Endothelial cell of umbilical vein (primary cell): ENCODE measurements at regions not wholly inside any gene's neighbourhood (a gene's known extent, or its start where the extent isn't known, plus 50 kb on each side); places are given as distances from the start of the nearest gene placed in this dataset.

Experiments
- BruUV-seq: library from RNA; stranded (reverse); fragments of 400-500 nt; replicated peaks from 2 replicates; lab custom pipeline; 2021; lab: Mats Ljungman, UMichigan
- CTCF ChIA-PET: fragments of 300-600, 350-600 bp; sonication (Branson Sonifier 250); formaldehyde crosslinking; loops from one replicate; lab custom pipeline; 2021; ENCODE audit warnings: antibody characterized with exemption, inconsistent platforms; lab: Charles Lee
- POLR2A ChIA-PET: fragments of 300-600, 350-600 bp; sonication (Branson Sonifier 250); formaldehyde crosslinking; loops from one replicate; lab custom pipeline; 2021; ENCODE audit warnings: antibody characterized with exemption, inconsistent platforms; lab: Charles Lee
- DNase-seq: peaks from one replicate; pipeline ENCODE4 v3.0.0-alpha.2; 2011; ENCODE audit warnings: low read depth, low spot score
- FAIRE-seq: peaks from 2 replicates; lab custom pipeline; 2011; peaks lifted over from hg19 to GRCh38; lab: Jason Lieb, UNC
- H2AFZ ChIP-seq: 2 replicates; pipeline ENCODE4 v1.6.0; 2012; ENCODE audit warnings: low read depth, low read length, control low read depth, inconsistent platforms
- H3K27ac ChIP-seq: 2 replicates; pipeline ENCODE4 v1.5.1; 2011; ENCODE audit warnings: low read depth, mild to moderate bottlenecking, control low read depth, low read length, moderate library complexity; ENCODE audit not compliant: insufficient read depth
- H3K27me3 ChIP-seq, 2 experiments: 2 replicates each; pipeline versions ENCODE4 v1.6.0 to v1.6.1; 2011; ENCODE audit warnings: low read length in 2 of 2, mixed read lengths in 1 of 2; ENCODE audit not compliant: control insufficient read depth in 2 of 2, insufficient read depth in 2 of 2
- H3K36me3 ChIP-seq, 2 experiments: 2 replicates in 1 of 2; 3 replicates in 1 of 2; pipeline ENCODE4 v1.5.1; 2011; ENCODE audit warnings: low read length in 2 of 2, mild to moderate bottlenecking in 1 of 2, moderate library complexity in 1 of 2; ENCODE audit not compliant: control insufficient read depth in 2 of 2, insufficient read depth in 2 of 2; ENCODE audit errors: extremely low read depth in 1 of 2
- H3K4me1 ChIP-seq: 3 replicates; pipeline ENCODE4 v1.5.1; 2011; ENCODE audit warnings: mild to moderate bottlenecking, low read length; ENCODE audit not compliant: control insufficient read depth, insufficient read depth; ENCODE audit errors: extremely low read depth
- H3K4me2 ChIP-seq: 2 replicates; pipeline ENCODE4 v1.6.1; 2011; ENCODE audit warnings: low read length, control low read depth, mixed read lengths; ENCODE audit not compliant: insufficient read depth
- H3K4me3 ChIP-seq, 3 experiments: fragments of 200-600 bp in 1 of 3; sonication (generic), shearing (Covaris generic) in 1 of 3; replicated peaks in 1 of 3; 2 replicates each; pipeline ENCODE4 v1.5.1; 2011 to 2016; ENCODE audit warnings: control low read depth in 3 of 3, low read length in 3 of 3, mild to moderate bottlenecking in 2 of 3, inconsistent platforms in 1 of 3, low read depth in 1 of 3, moderate library complexity in 1 of 3; ENCODE audit not compliant: insufficient read depth in 1 of 3
- H3K79me2 ChIP-seq: 2 replicates; pipeline ENCODE4 v1.6.0; 2012; ENCODE audit warnings: low read length, inconsistent platforms; ENCODE audit not compliant: control insufficient read depth, insufficient read depth
- H3K9ac ChIP-seq: replicated peaks from 2 replicates; pipeline ENCODE3; 2011; ENCODE audit warnings: low read length, control low read depth; ENCODE audit not compliant: insufficient read depth; ENCODE audit errors: extremely low read depth
- H3K9me1 ChIP-seq: replicated peaks from 3 replicates; pipeline ENCODE4 v1.6.0; 2011; ENCODE audit warnings: mild to moderate bottlenecking, low read length; ENCODE audit not compliant: control insufficient read depth, insufficient read depth; ENCODE audit errors: extremely low read depth
- H3K9me3 ChIP-seq: replicated peaks from 2 replicates; pipeline ENCODE4 v1.5.1; 2012; ENCODE audit warnings: low read length, inconsistent platforms; ENCODE audit not compliant: control insufficient read depth, insufficient read depth
- H4K20me1 ChIP-seq: replicated peaks from 2 replicates; pipeline ENCODE3; 2011; ENCODE audit warnings: mild to moderate bottlenecking, low read length; ENCODE audit not compliant: control insufficient read depth, insufficient read depth; ENCODE audit errors: extremely low read depth
- CTCF ChIP-seq, 2 donors: IDR thresholded peaks; 1 replicate in 1 of 2; 2 replicates in 1 of 2; pipeline ENCODE4 v1.5.1; 2011; ENCODE audit warnings: low read length in 2 of 2, mild to moderate bottlenecking in 2 of 2, moderate library complexity in 2 of 2, control low read depth in 1 of 2, inconsistent platforms in 1 of 2, low read depth in 1 of 2; ENCODE audit not compliant: insufficient read depth in 1 of 2; ENCODE audit errors: extremely low read depth in 1 of 2
- EZH2 ChIP-seq: IDR thresholded peaks from 2 replicates; pipeline ENCODE4 v1.6.1; 2012; ENCODE audit warnings: borderline replicate concordance, low read depth, mild to moderate bottlenecking, moderate library complexity, low read length, inconsistent platforms; ENCODE audit not compliant: severe bottlenecking
- FOS ChIP-seq: IDR thresholded peaks from 2 replicates; pipeline ENCODE4 v1.6.1; 2011; ENCODE audit warnings: mild to moderate bottlenecking, low read length, moderate library complexity, borderline replicate concordance; ENCODE audit not compliant: insufficient read depth
- GATA2 ChIP-seq: IDR thresholded peaks from 2 replicates; pipeline ENCODE4 v1.7.0; 2011; ENCODE audit warnings: low read depth, mild to moderate bottlenecking, moderate library complexity, mixed read lengths, low read length; ENCODE audit not compliant: insufficient read length, insufficient read depth
- JUN ChIP-seq: IDR thresholded peaks from 2 replicates; pipeline ENCODE4 v1.6.1; 2011; ENCODE audit warnings: borderline replicate concordance, low read depth; ENCODE audit not compliant: insufficient read length, insufficient read depth
- MAX ChIP-seq: IDR thresholded peaks from 2 replicates; pipeline ENCODE4 v1.6.1; 2011; ENCODE audit not compliant: insufficient read depth, insufficient read length
- MYC ChIP-seq: IDR thresholded peaks from one replicate; pipeline ENCODE4 v1.6.1; 2011; ENCODE audit warnings: mild to moderate bottlenecking, low read depth, low read length
- POLR2A ChIP-seq: IDR thresholded peaks from 2 replicates; pipeline ENCODE4 v1.6.1; 2012; ENCODE audit warnings: low read depth, mild to moderate bottlenecking, control low read depth, low read length
- POLR2AphosphoS5 ChIP-seq: IDR thresholded peaks from 2 replicates; pipeline ENCODE4 v1.6.1; 2012; ENCODE audit warnings: low read depth, mild to moderate bottlenecking, control low read depth, low read length, moderate library complexity; ENCODE audit not compliant: insufficient read depth
- dilution Hi-C: fragments of 300-500 bp; cut with MboI; formaldehyde crosslinking; loops from one replicate; pipeline ENCODE4 v1.15.0; 2019; ENCODE audit warnings: low sequenced_read_pairs; ENCODE audit not compliant: extremely low pct_ligation_motif_present
- intact Hi-C: fragments of 100-400 bp; cut with micrococcal nuclease; formaldehyde crosslinking; loops from one replicate; pipeline ENCODE4 v1.10.0; 2022

- dilution Hi-C loops (no loop called here), intact Hi-C loops (no loop called here)
- BruUV-seq: no TSS peak
- no peak for TF ChIP-seq MYC
- no peak for TF ChIP-seq MAX
- no peak for TF ChIP-seq CTCF (IDR thresholded peaks at IDR 0.05; ENCODE audit: extremely low read depth in 1 of 2, insufficient read depth in 1 of 2, low read depth in 1 of 2, low read length in 2 of 2)
- no peak for TF ChIP-seq EZH2
- no peak for TF ChIP-seq FOS
- no peak for TF ChIP-seq JUN
- no peak for TF ChIP-seq POLR2A
- TF ChIP-seq POLR2AphosphoS5: no peak
- TF ChIP-seq GATA2: no peak
- Histone ChIP-seq H3K4me2 (no peak overlapping the region), H4K20me1 (no peaks in the 10 kb centered on the region), H3K9ac (no peak overlapping the region), H2AFZ (no peak overlapping the region), H3K9me3 (no peaks in the 10 kb centered on the region), H3K9me1 (no peaks in the 10 kb centered on the region), H3K4me1 (no peaks in the 10 kb centered on the region), H3K27me3 (peaks cover 2 to 3% of the 10 kb centered on the region in 2 experiments), H3K79me2 (no peaks in the 10 kb centered on the region), H3K36me3 (no peaks in the 10 kb centered on the region), H3K27ac (no peak overlapping the region), H3K4me3 (no peak overlapping the region)
- POLR2A ChIA-PET: no interaction called here
- no peak for FAIRE-seq
- CTCF ChIA-PET: no interaction called here
- DNase-seq: no peak
These were observed 72.1 kb upstream of the CD82 start for GRCh38 chr11:44493383-44493782.
